Natural killer cell (primary cell): ENCODE measurements at regions not wholly inside any gene's neighbourhood (a gene's known extent, or its start where the extent isn't known, plus 50 kb on each side); places are given as distances from the start of the nearest gene placed in this dataset.

Experiments
- ATAC-seq, 3 donors: fragments of 150-1000 bp in 2 of 3; fragments of 200-7000 bp in 1 of 3; cut with Tn5 transposase; 1 replicate in 1 of 3; 2 replicates in 2 of 3; pipeline ENCODE4 v1.10.0; 2021; ENCODE audit warnings: mild to moderate bottlenecking in 2 of 3, moderate library complexity in 2 of 3
- DNase-seq, 2 donors: peaks; one replicate each; pipeline versions ENCODE4 v3.0.0 to v3.0.0-alpha.2; 2013 to 2021; ENCODE audit warnings: mixed read lengths in 1 of 2
- H3K27ac ChIP-seq: one replicate; pipeline ENCODE4 v1.5.1; 2013; ENCODE audit warnings: mild to moderate bottlenecking, low read length
- H3K27me3 ChIP-seq: one replicate; pipeline ENCODE4 v1.6.1; 2013; ENCODE audit warnings: low read length; ENCODE audit not compliant: control insufficient read depth, insufficient read depth
- H3K36me3 ChIP-seq: one replicate; pipeline ENCODE4 v1.6.1; 2013; ENCODE audit warnings: low read length; ENCODE audit not compliant: control insufficient read depth, insufficient read depth
- H3K4me1 ChIP-seq: one replicate; pipeline ENCODE4 v1.6.1; 2013; ENCODE audit warnings: low read length; ENCODE audit not compliant: control insufficient read depth, insufficient read depth
- H3K4me3 ChIP-seq: one replicate; pipeline ENCODE4 v1.5.1; 2013; ENCODE audit warnings: low read length
- H3K9me3 ChIP-seq: one replicate; pipeline ENCODE4 v1.6.1; 2013; ENCODE audit warnings: low read length; ENCODE audit not compliant: control insufficient read depth, insufficient read depth
- H3K27ac Mint-ChIP-seq, 2 donors: one replicate each; pipeline ENCODE4 v1.8.0; 2022; ENCODE audit warnings: mild to moderate bottlenecking in 2 of 2, mixed read lengths in 2 of 2, moderate library complexity in 1 of 2
- H3K27me3 Mint-ChIP-seq, 2 donors: one replicate each; pipeline ENCODE4 v1.8.0; 2022; ENCODE audit warnings: low read depth in 2 of 2, mixed read lengths in 2 of 2
- H3K36me3 Mint-ChIP-seq: one replicate; pipeline ENCODE4 v1.8.0; 2022; ENCODE audit warnings: mixed read lengths
- H3K4me1 Mint-ChIP-seq, 2 donors: one replicate each; pipeline ENCODE4 v1.8.0; 2022; ENCODE audit warnings: mixed read lengths in 2 of 2
- H3K4me3 Mint-ChIP-seq: one replicate; pipeline ENCODE4 v1.8.0; 2022; ENCODE audit warnings: mild to moderate bottlenecking, moderate library complexity, mixed read lengths
- H3K9me3 Mint-ChIP-seq, 2 donors: one replicate each; pipeline ENCODE4 v1.8.0; 2022; ENCODE audit warnings: mixed read lengths in 2 of 2
- WGBS: methylation state at CpG from one replicate; pipeline ENCODE4 v1.1.7; 2013; ENCODE audit warnings: missing lambda C conversion rate; ENCODE audit not compliant: insufficient coverage; 5-methylcytosine and 5-hydroxymethylcytosine counted together
- intact Hi-C: fragments of 100-400 bp; cut with micrococcal nuclease; formaldehyde crosslinking; loops from one replicate; pipeline ENCODE4 v1.14.2; 2022
- TF ChIP-seq, protein P1 (sequence below): fragments of 200-600 bp; IDR thresholded peaks from one replicate; pipeline ENCODE4 v1.8.0; 2022; ENCODE audit warnings: antibody characterized with exemption

DNA sequence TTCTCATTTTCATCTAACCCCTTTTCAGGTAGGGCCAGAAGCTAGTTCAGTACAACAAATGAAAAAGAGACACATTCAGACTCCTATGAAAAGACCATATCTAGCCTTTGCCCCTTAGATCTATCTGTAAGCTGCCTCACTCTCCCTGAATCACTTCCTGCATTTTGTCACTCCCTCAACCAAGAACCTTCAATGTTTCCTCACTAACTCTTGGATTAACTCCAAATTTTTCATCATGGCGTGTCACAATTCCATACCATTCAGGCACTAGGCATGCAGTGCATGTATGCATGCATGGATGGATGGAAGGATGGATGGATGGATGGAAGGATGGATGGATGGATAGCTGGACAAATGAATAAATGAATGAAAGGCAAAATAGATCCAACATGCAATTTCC lies 356.9 kb downstream of the TNS1 start:
- DNase-seq (no peak), ATAC-seq (no peak)
- intact Hi-C loops, result no loop called here
- Mint-ChIP-seq H3K27me3 (peaks cover 0 to 5% of the 10 kb centered on the region in 2 donors), H3K4me3 (no peak overlapping the region), H3K4me1 (peaks cover 0 to 3% of the 10 kb centered on the region in 2 donors), H3K27ac (no peak overlapping the region), H3K9me3 (no peaks in the 10 kb centered on the region), H3K36me3 (no peaks in the 10 kb centered on the region)
- TF ChIP-seq, protein P1, sequence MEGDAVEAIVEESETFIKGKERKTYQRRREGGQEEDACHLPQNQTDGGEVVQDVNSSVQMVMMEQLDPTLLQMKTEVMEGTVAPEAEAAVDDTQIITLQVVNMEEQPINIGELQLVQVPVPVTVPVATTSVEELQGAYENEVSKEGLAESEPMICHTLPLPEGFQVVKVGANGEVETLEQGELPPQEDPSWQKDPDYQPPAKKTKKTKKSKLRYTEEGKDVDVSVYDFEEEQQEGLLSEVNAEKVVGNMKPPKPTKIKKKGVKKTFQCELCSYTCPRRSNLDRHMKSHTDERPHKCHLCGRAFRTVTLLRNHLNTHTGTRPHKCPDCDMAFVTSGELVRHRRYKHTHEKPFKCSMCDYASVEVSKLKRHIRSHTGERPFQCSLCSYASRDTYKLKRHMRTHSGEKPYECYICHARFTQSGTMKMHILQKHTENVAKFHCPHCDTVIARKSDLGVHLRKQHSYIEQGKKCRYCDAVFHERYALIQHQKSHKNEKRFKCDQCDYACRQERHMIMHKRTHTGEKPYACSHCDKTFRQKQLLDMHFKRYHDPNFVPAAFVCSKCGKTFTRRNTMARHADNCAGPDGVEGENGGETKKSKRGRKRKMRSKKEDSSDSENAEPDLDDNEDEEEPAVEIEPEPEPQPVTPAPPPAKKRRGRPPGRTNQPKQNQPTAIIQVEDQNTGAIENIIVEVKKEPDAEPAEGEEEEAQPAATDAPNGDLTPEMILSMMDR, result no peak
- no CpG with 5 or more reads among the region's 1 CpG for WGBS
- Histone ChIP-seq H3K4me3 (no peak overlapping the region), H3K27ac (no peak overlapping the region), H3K9me3 (no peaks in the 10 kb centered on the region), H3K36me3 (no peaks in the 10 kb centered on the region), H3K27me3 (no peaks in the 10 kb centered on the region), H3K4me1 (no peaks in the 10 kb centered on the region)

- ATAC-seq, result no peak
- peaks cover 0 to 5% of the 10 kb centered on the region in 2 donors for H3K27me3 Mint-ChIP-seq
- Histone ChIP-seq H3K4me3 (no peak overlapping the region), H3K36me3 (no peaks in the 10 kb centered on the region), H3K4me1 (no peaks in the 10 kb centered on the region), H3K9me3 (no peaks in the 10 kb centered on the region), H3K27ac (no peak overlapping the region), H3K27me3 (no peaks in the 10 kb centered on the region)
- no peak overlapping the region for H3K4me3 Mint-ChIP-seq
- intact Hi-C loops, result no loop called here
- 88% methylated on average over 6 of the region's 6 CpGs for WGBS
- H3K9me3 Mint-ChIP-seq, result no peaks in the 10 kb centered on the region
- H3K27ac Mint-ChIP-seq, result no peak overlapping the region
- H3K4me1 Mint-ChIP-seq, result no peaks in the 10 kb centered on the region
- no peak for DNase-seq
- no peaks in the 10 kb centered on the region for H3K36me3 Mint-ChIP-seq
- TF ChIP-seq, protein P1, result no peak
Measured at GRCh38 chr2:217643789-217644301, 358.9 kb downstream of the TNS1 start.

- no peak overlapping the region for H3K4me3 ChIP-seq
- no peaks in the 10 kb centered on the region for H3K27me3 ChIP-seq
- no peaks in the 10 kb centered on the region for H3K4me1 ChIP-seq
- Mint-ChIP-seq H3K27me3 (peaks cover 0 to 5% of the 10 kb centered on the region in 2 donors), H3K27ac (no peak overlapping the region), H3K4me1 (no peaks in the 10 kb centered on the region), H3K4me3 (no peak overlapping the region), H3K9me3 (no peaks in the 10 kb centered on the region), H3K36me3 (no peaks in the 10 kb centered on the region)
- H3K27ac ChIP-seq, result no peak overlapping the region
- H3K36me3 ChIP-seq, result no peaks in the 10 kb centered on the region
- TF ChIP-seq, protein P1, result no peak
- intact Hi-C loops, result no loop called here
- no peak for DNase-seq
- 88% methylated on average over 6 of the region's 6 CpGs for WGBS
- ATAC-seq, result no peak
- H3K9me3 ChIP-seq, result no peaks in the 10 kb centered on the region
Measured at GRCh38 chr2:217642944-217643343, 359.9 kb downstream of the TNS1 start.

DNA sequence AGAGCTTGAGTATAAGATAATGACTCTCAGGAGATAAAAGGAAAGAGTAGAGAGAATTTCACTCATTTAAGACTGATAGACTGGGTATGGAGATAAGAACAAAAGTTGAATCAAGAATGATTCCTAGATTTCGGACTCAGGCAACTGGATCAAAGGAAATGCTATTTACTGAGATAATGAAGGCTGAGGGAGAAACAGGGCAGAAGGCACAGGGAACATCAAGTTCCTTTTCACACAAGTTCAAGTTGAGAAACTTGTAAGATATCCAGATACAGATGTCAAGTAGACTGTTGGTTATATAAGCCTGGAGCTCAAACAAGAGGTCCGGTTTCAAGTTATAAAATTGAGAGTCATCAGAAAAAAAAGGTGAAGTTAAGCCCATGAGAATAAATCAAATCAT lies 360.8 kb downstream of the TNS1 start:
- H3K36me3 ChIP-seq, result no peaks in the 10 kb centered on the region
- Mint-ChIP-seq H3K4me3 (no peak overlapping the region), H3K27ac (no peak overlapping the region), H3K27me3 (no peaks in the 10 kb centered on the region), H3K36me3 (no peaks in the 10 kb centered on the region), H3K9me3 (no peaks in the 10 kb centered on the region), H3K4me1 (no peaks in the 10 kb centered on the region)
- DNase-seq (no peak), ATAC-seq (no peak)
- no peaks in the 10 kb centered on the region for H3K4me1 ChIP-seq
- H3K4me3 ChIP-seq, result no peak overlapping the region
- no peaks in the 10 kb centered on the region for H3K27me3 ChIP-seq
- TF ChIP-seq, protein P1, result no peak
- no peaks in the 10 kb centered on the region for H3K9me3 ChIP-seq
- 77% methylated on average over 2 of the region's 2 CpGs for WGBS
- no peak overlapping the region for H3K27ac ChIP-seq
- intact Hi-C loops, result no loop called here
